NT2/D1 (cell line): ENCODE measurements at regions not wholly inside any gene's neighbourhood (a gene's known extent, or its start where the extent isn't known, plus 50 kb on each side); places are given as distances from the start of the nearest gene placed in this dataset.
"Not testable (repeated sequence)": the region's sequence is repeated elsewhere in the genome, so short reads cannot be mapped to it uniquely, and the experiment has no call there.

Experiments used
- DNase-seq: peaks from one replicate; pipeline ENCODE4 v3.0.0-alpha.2; 2011; ENCODE audit warnings: low read depth, low spot score
- H3K27me3 ChIP-seq: 2 replicates; pipeline ENCODE4 v1.6.0; 2011; ENCODE audit warnings: mild to moderate bottlenecking; ENCODE audit not compliant: insufficient read length, insufficient read depth
- H3K36me3 ChIP-seq: 2 replicates; pipeline ENCODE4 v1.6.1; 2011; ENCODE audit warnings: mild to moderate bottlenecking, low read length, mixed read lengths; ENCODE audit not compliant: insufficient read depth, insufficient read length
- H3K4me1 ChIP-seq: 2 replicates; pipeline ENCODE4 v1.5.1; 2011; ENCODE audit not compliant: insufficient read depth, insufficient read length
- H3K4me3 ChIP-seq: 2 replicates; pipeline ENCODE4 v1.5.1; 2011; ENCODE audit warnings: low read depth; ENCODE audit not compliant: insufficient read length
- H3K9ac ChIP-seq: 2 replicates; pipeline ENCODE4 v1.6.0; 2011; ENCODE audit warnings: low read depth; ENCODE audit not compliant: insufficient read length
- H3K9me3 ChIP-seq: 2 replicates; pipeline ENCODE4 v1.5.1; 2011; ENCODE audit warnings: mild to moderate bottlenecking, low read length; ENCODE audit not compliant: insufficient read depth
- SUZ12 ChIP-seq: IDR thresholded peaks from 2 replicates; pipeline ENCODE4 v1.6.1; 2011; ENCODE audit not compliant: insufficient read length, insufficient read depth; ENCODE audit errors: extremely low read depth
- YY1 ChIP-seq: IDR thresholded peaks from 2 replicates; pipeline ENCODE4 v1.6.1; 2011; ENCODE audit not compliant: insufficient read length, insufficient read depth
- ZNF274 ChIP-seq: IDR thresholded peaks from 2 replicates; pipeline ENCODE4 v1.6.1; 2011; ENCODE audit warnings: mild to moderate bottlenecking, low read depth, low read length

DNA sequence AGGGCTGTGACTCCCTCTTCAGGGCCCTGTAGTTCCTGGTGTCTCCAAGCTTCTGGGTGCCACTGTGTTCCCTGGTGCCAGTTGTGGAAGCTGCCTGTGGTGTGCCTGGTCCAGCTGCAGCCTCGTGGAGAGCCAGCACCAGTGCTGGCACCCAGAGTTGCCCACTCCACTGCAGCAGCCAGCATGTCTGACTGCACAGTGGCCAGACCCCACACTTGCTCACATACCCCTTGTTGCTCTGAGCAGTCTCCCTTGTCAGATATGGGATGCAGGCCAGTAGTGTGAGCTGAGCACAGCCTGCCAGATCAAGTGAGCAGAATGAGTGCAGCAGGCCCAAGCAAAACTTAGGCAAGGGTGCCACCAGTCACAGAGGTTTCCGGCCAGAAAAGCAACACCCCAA is 108.6 kb downstream of the ZMAT1 start:
- Histone ChIP-seq H3K4me3 (no peak overlapping the region), H3K4me1 (no peaks in the 10 kb centered on the region), H3K9me3 (no peaks in the 10 kb centered on the region), H3K27me3 (no peaks in the 10 kb centered on the region), H3K9ac (no peak overlapping the region), H3K36me3 (no peaks in the 10 kb centered on the region)
- DNase-seq: no peak
- no peak for TF ChIP-seq SUZ12
- no peak for TF ChIP-seq ZNF274
- no peak for TF ChIP-seq YY1

- H3K27me3 ChIP-seq, H3K36me3 ChIP-seq, H3K4me1 ChIP-seq, H3K4me3 ChIP-seq, DNase-seq, H3K9ac ChIP-seq: not testable (repeated sequence)
- peaks cover 14% of the 10 kb centered on the region; the same call in 1 of the 2 replicates for H3K9me3 ChIP-seq
Measured at GRCh38 chrX:101817739-101818138, 114.1 kb downstream of the ZMAT1 start.

DNA sequence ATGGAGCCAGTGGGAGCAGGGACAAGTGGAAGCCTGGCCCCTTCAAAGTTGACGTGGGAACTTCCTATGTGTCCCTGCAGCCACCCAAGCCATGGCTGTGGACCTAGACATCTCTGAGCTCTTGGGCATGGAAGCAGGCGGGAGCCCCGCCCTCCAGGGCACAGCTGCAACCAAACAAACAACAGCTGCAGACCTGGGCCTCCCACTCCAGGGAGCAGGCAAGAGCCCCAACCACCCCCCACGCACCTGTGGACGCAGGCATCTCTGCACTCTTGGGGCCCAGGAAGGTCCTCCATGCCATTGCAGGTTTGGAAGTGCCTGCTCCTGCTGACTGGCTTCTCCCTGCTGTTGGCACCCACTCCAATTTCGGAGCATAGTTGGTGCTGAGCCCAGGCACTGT is 118.6 kb downstream of the ZMAT1 start:
- Histone ChIP-seq H3K4me1 (no peaks in the 10 kb centered on the region), H3K9ac (no peak overlapping the region), H3K9me3 (peaks cover 23% of the 10 kb centered on the region; the same call in 1 of the 2 replicates), H3K27me3 (no peaks in the 10 kb centered on the region), H3K4me3 (no peak overlapping the region), H3K36me3 (no peaks in the 10 kb centered on the region)
- TF ChIP-seq ZNF274 (no peak), YY1 (no peak), SUZ12 (no peak)
- DNase-seq: no peak

- H3K9me3 ChIP-seq: no peaks in the 10 kb centered on the region
- no peak for DNase-seq
- H3K27me3 ChIP-seq: no peaks in the 10 kb centered on the region
- no peaks in the 10 kb centered on the region for H3K4me1 ChIP-seq
- no peak for TF ChIP-seq YY1
- no peak for TF ChIP-seq ZNF274
- no peak for TF ChIP-seq SUZ12
- H3K4me3 ChIP-seq: no peak overlapping the region
- no peak overlapping the region for H3K9ac ChIP-seq
- H3K36me3 ChIP-seq: no peaks in the 10 kb centered on the region
Measured at GRCh38 chrX:101803451-101803850, 128.4 kb downstream of the ZMAT1 start.

DNA sequence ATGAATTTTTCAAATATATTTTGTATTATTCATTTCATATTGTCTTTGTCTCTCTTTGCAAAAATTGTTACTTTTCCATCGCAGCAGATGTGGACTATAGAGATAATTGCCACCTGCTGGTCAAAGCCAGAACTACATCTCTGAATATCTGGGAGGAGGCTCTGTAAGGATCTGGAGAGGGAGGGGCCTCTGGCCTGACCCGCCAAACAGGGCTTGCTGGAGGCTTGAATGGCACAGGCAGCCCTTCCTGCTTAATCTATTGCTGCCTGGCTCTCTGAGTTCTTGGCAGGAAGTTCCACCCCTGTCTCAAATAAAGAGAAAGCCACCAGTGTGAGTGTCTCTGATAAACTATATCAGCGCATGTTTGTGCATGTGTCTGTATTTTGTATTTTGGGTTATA is 132.4 kb downstream of the ZMAT1 start:
- H3K4me3 ChIP-seq: no peak overlapping the region
- no peak overlapping the region for H3K9ac ChIP-seq

DNA sequence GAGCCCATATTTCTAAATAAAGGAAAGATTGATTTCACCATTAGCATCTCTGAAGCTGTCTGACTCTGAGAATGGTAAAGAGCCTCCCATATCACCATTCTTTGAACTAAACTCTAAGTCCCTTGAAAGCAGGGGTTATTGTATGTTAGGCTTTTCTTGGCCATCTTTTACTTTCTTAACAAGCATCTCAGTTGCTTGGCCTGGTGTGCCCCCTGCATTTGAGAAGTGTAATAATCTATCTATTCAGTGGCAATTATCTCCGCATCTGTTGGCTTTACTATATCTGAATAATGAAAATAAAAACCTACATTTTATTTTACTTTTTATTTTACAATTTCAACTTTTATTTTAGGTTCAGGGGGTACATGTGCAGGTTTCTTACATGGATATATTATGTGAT is 128.3 kb upstream of the ARMCX2 start:
- Histone ChIP-seq H3K27me3 (no peaks in the 10 kb centered on the region), H3K9me3 (no peaks in the 10 kb centered on the region), H3K9ac (no peak overlapping the region), H3K4me1 (no peaks in the 10 kb centered on the region), H3K36me3 (no peaks in the 10 kb centered on the region), H3K4me3 (no peak overlapping the region)
- DNase-seq: no peak
- no peak for TF ChIP-seq YY1
- TF ChIP-seq ZNF274: no peak
- no peak for TF ChIP-seq SUZ12

More for the DNA sequence above, 132.4 kb downstream of the ZMAT1 start:
- peak; percentile 79 for DNase-seq
- H3K36me3 ChIP-seq: no peaks in the 10 kb centered on the region
- no peaks in the 10 kb centered on the region for H3K27me3 ChIP-seq
- TF ChIP-seq ZNF274 (no peak), YY1 (no peak), SUZ12 (no peak)
- H3K4me1 ChIP-seq: no peaks in the 10 kb centered on the region
- H3K9me3 ChIP-seq: no peaks in the 10 kb centered on the region

DNA sequence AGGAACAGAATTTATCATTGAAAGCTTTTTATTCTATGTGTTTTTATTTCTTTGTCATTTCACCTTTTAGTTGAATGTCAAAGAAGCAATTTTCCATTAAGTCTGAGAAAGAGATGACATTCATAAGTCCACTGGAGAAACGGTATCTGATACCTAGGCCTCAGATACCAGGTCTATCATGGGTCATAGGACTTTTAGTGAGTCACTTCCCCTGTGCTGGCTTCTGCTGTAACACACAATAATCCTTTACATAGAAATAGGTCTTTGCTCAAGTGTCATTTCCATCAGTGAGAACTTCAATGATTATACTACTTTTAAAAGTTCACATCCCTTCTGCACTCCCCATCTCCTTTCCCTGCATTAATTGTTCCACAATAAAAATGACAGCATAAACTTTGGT is 125.5 kb upstream of the ARMCX2 start:
- Histone ChIP-seq H3K4me3 (no peak overlapping the region), H3K9me3 (no peaks in the 10 kb centered on the region), H3K36me3 (no peaks in the 10 kb centered on the region), H3K4me1 (no peaks in the 10 kb centered on the region), H3K27me3 (no peaks in the 10 kb centered on the region), H3K9ac (no peak overlapping the region)
- DNase-seq: no peak
- TF ChIP-seq YY1 (no peak), SUZ12 (no peak), ZNF274 (no peak)

GRCh38 chrX:101780421-101780820 is 120.8 kb upstream of the ARMCX2 start:
- H3K9ac ChIP-seq, H3K27me3 ChIP-seq, H3K4me1 ChIP-seq, H3K9me3 ChIP-seq, H3K4me3 ChIP-seq, H3K36me3 ChIP-seq, DNase-seq: not testable (repeated sequence)
